ENCODE measurements at regions not wholly inside any gene's neighbourhood (a gene's known extent, or its start where the extent isn't known, plus 50 kb on each side); places are given as distances from the start of the nearest gene placed in this dataset.

DNA sequence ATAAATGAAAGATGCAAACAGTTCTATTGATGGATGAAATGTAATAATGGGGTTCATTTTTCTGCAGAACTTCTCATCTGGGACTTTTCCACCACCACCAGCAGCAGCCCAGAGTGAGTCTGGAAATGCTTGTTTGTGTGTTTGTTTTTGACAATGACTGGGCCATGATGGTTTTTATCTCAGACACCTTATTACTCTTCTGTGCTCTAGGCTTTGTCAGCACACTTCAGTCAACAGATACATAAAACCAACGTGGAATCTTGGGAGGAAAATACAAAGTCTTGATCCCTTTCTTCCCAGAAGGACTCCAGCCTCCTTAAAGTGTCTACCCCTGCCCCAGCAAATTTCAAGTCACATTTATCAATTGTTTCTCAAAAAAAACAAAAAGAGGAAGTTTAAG lies 134.0 kb downstream of the MREG start:
- TF ChIP-seq CTCF (IDR thresholded peaks at IDR 0.05; ENCODE audit: low read depth, low read length, poor library complexity, severe bottlenecking) (no peak), EZH2phosphoT487 (IDR thresholded peaks at IDR 0.05; ENCODE audit: borderline replicate concordance, low read length) (no peak)

Data from DOHH2 (cell line).